ENCODE measurements at regions not wholly inside any gene's neighbourhood (a gene's known extent, or its start where the extent isn't known, plus 50 kb on each side); places are given as distances from the start of the nearest gene placed in this dataset.

- no peaks in the 10 kb centered on the region for H3K27me3 ChIP-seq (ENCODE audit: control insufficient read depth, insufficient read depth, low read length)
- no peak for TF ChIP-seq CTCF (IDR thresholded peaks at IDR 0.05; ENCODE audit: borderline replicate concordance, extremely low read depth, insufficient read depth)
- H3K27ac ChIP-seq (ENCODE audit: low read depth in 2 of 2, low read length in 2 of 2) = no peak overlapping the region
- no peak overlapping the region for H3K9ac ChIP-seq (ENCODE audit: low read length in 3 of 3)
- no peaks in the 10 kb centered on the region for H3K36me3 ChIP-seq (ENCODE audit: control insufficient read depth in 2 of 3, insufficient read depth in 3 of 3, low read length in 3 of 3)
- H3K9me3 ChIP-seq (ENCODE audit: control insufficient read depth in 2 of 3, insufficient read depth in 1 of 3, low read length in 3 of 3) = no peaks in the 10 kb centered on the region
- H3K4me3 ChIP-seq (ENCODE audit: low read length in 3 of 3) = no peak overlapping the region
- DNase-seq (no peak), FAIRE-seq (no peak)
- intact Hi-C loops (cut with DNase I) = no loop called here
- no peaks in the 10 kb centered on the region for H3K4me1 ChIP-seq (ENCODE audit: control insufficient read depth in 2 of 3, insufficient read depth in 2 of 3, low read depth in 1 of 3, low read length in 3 of 3)
These were observed 65.3 kb upstream of the FIBIN start for GRCh38 chr11:26928582-26928981.

GRCh38 chr11:26929806-26930517 lies 64.0 kb upstream of the FIBIN start:
- FAIRE-seq = no peak

GRCh38 chr11:26930518-26931247 lies 63.2 kb upstream of the FIBIN start:
- FAIRE-seq = no peak
- no peak overlapping the region for H3K27ac ChIP-seq (ENCODE audit: low read depth in 2 of 2, low read length in 2 of 2)
- no peaks in the 10 kb centered on the region for H3K9me3 ChIP-seq (ENCODE audit: control insufficient read depth in 2 of 3, insufficient read depth in 1 of 3, low read length in 3 of 3)
- H3K36me3 ChIP-seq (ENCODE audit: control insufficient read depth in 2 of 3, insufficient read depth in 3 of 3, low read length in 3 of 3) = no peaks in the 10 kb centered on the region
- no peak overlapping the region for H3K9ac ChIP-seq (ENCODE audit: low read length in 3 of 3)
- no peaks in the 10 kb centered on the region for H3K4me1 ChIP-seq (ENCODE audit: control insufficient read depth in 2 of 3, insufficient read depth in 2 of 3, low read depth in 1 of 3, low read length in 3 of 3)
- TF ChIP-seq CTCF (IDR thresholded peaks at IDR 0.05; ENCODE audit: borderline replicate concordance, extremely low read depth, insufficient read depth) = no peak
- H3K27me3 ChIP-seq (ENCODE audit: control insufficient read depth, insufficient read depth, low read length) = no peaks in the 10 kb centered on the region
- intact Hi-C loops (cut with DNase I) = no loop called here
- H3K4me3 ChIP-seq (ENCODE audit: low read length in 3 of 3) = no peak overlapping the region
- DNase-seq = no peak

More at GRCh38 chr11:26929806-26930517, 64.0 kb upstream of the FIBIN start:
- no peaks in the 10 kb centered on the region for H3K36me3 ChIP-seq (ENCODE audit: control insufficient read depth in 2 of 3, insufficient read depth in 3 of 3, low read length in 3 of 3)
- H3K9me3 ChIP-seq (ENCODE audit: control insufficient read depth in 2 of 3, insufficient read depth in 1 of 3, low read length in 3 of 3) = no peaks in the 10 kb centered on the region
- no peak for DNase-seq
- no peak overlapping the region for H3K9ac ChIP-seq (ENCODE audit: low read length in 3 of 3)
- no peaks in the 10 kb centered on the region for H3K4me1 ChIP-seq (ENCODE audit: control insufficient read depth in 2 of 3, insufficient read depth in 2 of 3, low read depth in 1 of 3, low read length in 3 of 3)
- no peak overlapping the region for H3K4me3 ChIP-seq (ENCODE audit: low read length in 3 of 3)
- TF ChIP-seq CTCF (IDR thresholded peaks at IDR 0.05; ENCODE audit: borderline replicate concordance, extremely low read depth, insufficient read depth) = no peak
- no peaks in the 10 kb centered on the region for H3K27me3 ChIP-seq (ENCODE audit: control insufficient read depth, insufficient read depth, low read length)
- H3K27ac ChIP-seq (ENCODE audit: low read depth in 2 of 2, low read length in 2 of 2) = no peak overlapping the region
- intact Hi-C loops (cut with DNase I) = no loop called here
